H9 (cell line): ENCODE measurements at regions not wholly inside any gene's neighbourhood (a gene's known extent, or its start where the extent isn't known, plus 50 kb on each side); places are given as distances from the start of the nearest gene placed in this dataset.
"Not testable (repeated sequence)": the region's sequence is repeated elsewhere in the genome, so short reads cannot be mapped to it uniquely, and the experiment has no call there.

Experiments
- DNase-seq: peaks from one replicate; pipeline ENCODE4 v3.0.0-alpha.2; 2017
- H2AFZ ChIP-seq: one replicate; pipeline ENCODE4 v1.6.1; 2013; ENCODE audit warnings: mild to moderate bottlenecking, low read length, control low read depth, moderate library complexity
- H2AK5ac ChIP-seq: 2 replicates; pipeline ENCODE4 v1.6.1; 2013; ENCODE audit warnings: low read length, control low read depth, mixed read lengths; ENCODE audit not compliant: insufficient read length
- H2BK120ac ChIP-seq: one replicate; pipeline ENCODE4 v1.6.1; 2013; ENCODE audit warnings: low read depth, mild to moderate bottlenecking, low read length, control low read depth, inconsistent platforms; ENCODE audit not compliant: poor library complexity, severe bottlenecking
- H2BK12ac ChIP-seq: 2 replicates; pipeline ENCODE4 v1.6.1; 2013; ENCODE audit warnings: low read length, control low read depth, mixed read lengths, low read depth; ENCODE audit not compliant: insufficient read length
- H2BK15ac ChIP-seq: 2 replicates; pipeline ENCODE4 v1.6.1; 2013; ENCODE audit warnings: low read depth, low read length, control low read depth
- H2BK20ac ChIP-seq: one replicate; pipeline ENCODE4 v1.6.1; 2013; ENCODE audit warnings: low read depth, mild to moderate bottlenecking, low read length, control low read depth, inconsistent platforms; ENCODE audit not compliant: poor library complexity, severe bottlenecking
- H2BK5ac ChIP-seq: 2 replicates; pipeline ENCODE4 v1.6.1; 2013; ENCODE audit warnings: low read length, control low read depth, mixed read lengths; ENCODE audit not compliant: insufficient read length
- H3K14ac ChIP-seq: 2 replicates; pipeline ENCODE4 v1.6.1; 2013; ENCODE audit warnings: low read length, control low read depth; ENCODE audit not compliant: insufficient read depth
- H3K18ac ChIP-seq: 2 replicates; pipeline ENCODE4 v1.6.1; 2013; ENCODE audit warnings: low read depth, mild to moderate bottlenecking, mixed read lengths, low read length, control low read depth; ENCODE audit not compliant: insufficient read length
- H3K23ac ChIP-seq: 2 replicates; pipeline ENCODE4 v1.6.1; 2013; ENCODE audit warnings: low read length, control low read depth, mixed read lengths, low read depth; ENCODE audit not compliant: insufficient read length
- H3K23me2 ChIP-seq: 2 replicates; pipeline ENCODE4 v1.6.1; 2013; ENCODE audit warnings: low read depth, mild to moderate bottlenecking, mixed read lengths, low read length, control low read depth; ENCODE audit not compliant: insufficient read length, poor library complexity, severe bottlenecking
- H3K27ac ChIP-seq: 2 replicates; pipeline ENCODE4 v1.5.1; 2013; ENCODE audit warnings: low read length, control low read depth, mixed read lengths, low read depth; ENCODE audit not compliant: insufficient read length
- H3K27me3 ChIP-seq: 2 replicates; pipeline ENCODE4 v1.6.1; 2013; ENCODE audit warnings: low read length, control low read depth, inconsistent platforms; ENCODE audit not compliant: insufficient read depth
- H3K4ac ChIP-seq: 2 replicates; pipeline ENCODE4 v1.6.1; 2013; ENCODE audit warnings: low read depth, mild to moderate bottlenecking, control low read depth, inconsistent platforms, low read length, moderate library complexity
- H3K4me1 ChIP-seq: 2 replicates; pipeline ENCODE4 v1.6.1; 2013; ENCODE audit warnings: low read length, control low read depth, inconsistent platforms; ENCODE audit not compliant: insufficient read depth
- H3K4me2 ChIP-seq: 2 replicates; pipeline ENCODE4 v1.6.1; 2013; ENCODE audit warnings: low read length, control low read depth, mixed read lengths; ENCODE audit not compliant: insufficient read length, insufficient read depth
- H3K56ac ChIP-seq: 2 replicates; pipeline ENCODE4 v1.6.1; 2013; ENCODE audit warnings: low read depth, mild to moderate bottlenecking, mixed read lengths, low read length, control low read depth; ENCODE audit not compliant: insufficient read length
- H3K79me1 ChIP-seq: 2 replicates; pipeline ENCODE4 v1.6.1; 2013; ENCODE audit warnings: low read depth, mild to moderate bottlenecking, moderate library complexity, low read length, control low read depth, inconsistent platforms; ENCODE audit not compliant: insufficient read depth, poor library complexity, severe bottlenecking
- H3K79me2 ChIP-seq: 2 replicates; pipeline ENCODE4 v1.6.1; 2013; ENCODE audit warnings: low read length, control low read depth, inconsistent platforms; ENCODE audit not compliant: insufficient read depth
- H3K9ac ChIP-seq: 2 replicates; pipeline ENCODE4 v1.6.1; 2013; ENCODE audit warnings: low read length, control low read depth, mixed read lengths; ENCODE audit not compliant: insufficient read length; ENCODE audit errors: extremely low read depth
- H3K9me3 ChIP-seq: one replicate; pipeline ENCODE4 v1.6.1; 2013; ENCODE audit warnings: low read depth, low read length, inconsistent platforms; ENCODE audit not compliant: control insufficient read depth
- H3T11ph ChIP-seq: one replicate; pipeline ENCODE4 v1.6.1; 2013; ENCODE audit warnings: mild to moderate bottlenecking, low read length, control low read depth, inconsistent platforms
- H4K20me1 ChIP-seq: one replicate; pipeline ENCODE4 v1.6.1; 2013; ENCODE audit not compliant: control insufficient read depth, insufficient read length, insufficient read depth
- H4K5ac ChIP-seq: 2 replicates; pipeline ENCODE4 v1.6.1; 2013; ENCODE audit warnings: low read depth, mild to moderate bottlenecking, mixed read lengths, low read length, control low read depth; ENCODE audit not compliant: insufficient read length
- H4K8ac ChIP-seq: replicated peaks from 2 replicates; pipeline ENCODE4 v1.6.1; 2013; ENCODE audit warnings: low read length, control low read depth, mixed read lengths, low read depth; ENCODE audit not compliant: insufficient read length
- H4K91ac ChIP-seq: 2 replicates; pipeline ENCODE4 v1.6.1; 2013; ENCODE audit warnings: low read depth, mild to moderate bottlenecking, moderate library complexity, mixed read lengths, low read length, control low read depth; ENCODE audit not compliant: insufficient read length
- H3K27ac Mint-ChIP-seq, 3 experiments: 2 replicates in 2 of 3; 3 replicates in 1 of 3; pipeline ENCODE4 v1.8.0; 2020 to 2021; ENCODE audit warnings: mixed read lengths in 3 of 3, mild to moderate bottlenecking in 1 of 3, moderate library complexity in 1 of 3
- H3K27me3 Mint-ChIP-seq: 2 replicates; pipeline ENCODE4 v1.8.0; 2021; ENCODE audit warnings: low read depth, mild to moderate bottlenecking, moderate library complexity, mixed read lengths
- H3K36me3 Mint-ChIP-seq, 3 experiments: 2 replicates in 2 of 3; 3 replicates in 1 of 3; pipeline ENCODE4 v1.8.0; 2020 to 2021; ENCODE audit warnings: low read depth in 3 of 3, mixed read lengths in 3 of 3; ENCODE audit not compliant: insufficient read depth in 1 of 3
- H3K4me1 Mint-ChIP-seq, 2 experiments: 2 replicates each; pipeline ENCODE4 v1.8.0; 2020; ENCODE audit warnings: mixed read lengths in 2 of 2
- H3K4me3 Mint-ChIP-seq, 2 experiments: 2 replicates in 1 of 2; 3 replicates in 1 of 2; pipeline ENCODE4 v1.8.0; 2020 to 2021; ENCODE audit warnings: mild to moderate bottlenecking in 2 of 2, mixed read lengths in 2 of 2, moderate library complexity in 1 of 2
- H3K9me3 Mint-ChIP-seq, 2 experiments: 2 replicates in 1 of 2; 3 replicates in 1 of 2; pipeline ENCODE4 v1.8.0; 2020; ENCODE audit warnings: mild to moderate bottlenecking in 2 of 2, mixed read lengths in 2 of 2, moderate library complexity in 1 of 2
- CTCF ChIP-seq: fragments of 200-600 bp; sonication (generic); conservative IDR thresholded peaks from 3 replicates; pipeline ENCODE4 v1.8.0; 2021; ENCODE audit warnings: antibody characterized with exemption, mild to moderate bottlenecking
- WGBS: extraction: QIAGEN DNeasy Blood & Tissue Kit; methylation state at CpG from one replicate; pipeline ENCODE4 v1.1.7; 2013; ENCODE audit warnings: missing lambda C conversion rate, low lambda C conversion rate, mixed read lengths; ENCODE audit not compliant: insufficient read length; ENCODE audit errors: extremely low coverage; 5-methylcytosine and 5-hydroxymethylcytosine counted together

- Mint-ChIP-seq H3K4me3 (no peak overlapping the region), H3K4me1 (peaks cover 0 to 4% of the 10 kb centered on the region in 2 experiments; a peak in 2 of 4 replicates)
- H3K14ac ChIP-seq = no peak overlapping the region
These were observed 51.1 kb upstream of the HNMT start for GRCh38 chr2:137913169-137913568.

GRCh38 chr2:137913648-137914047 lies 50.6 kb upstream of the HNMT start:
- not testable (repeated sequence) for H3K79me1 ChIP-seq, H3K27ac Mint-ChIP-seq

More at GRCh38 chr2:137913169-137913568, 51.1 kb upstream of the HNMT start:
- no peaks in the 10 kb centered on the region for H3K9me3 ChIP-seq
- no peak overlapping the region for H3K56ac ChIP-seq
- H4K8ac ChIP-seq = no peak overlapping the region
- H3K4ac ChIP-seq = no peak overlapping the region
- no peak overlapping the region for H3K4me2 ChIP-seq
- Mint-ChIP-seq H3K9me3 (no peaks in the 10 kb centered on the region), H3K27me3 (no peaks in the 10 kb centered on the region), H3K36me3 (no peaks in the 10 kb centered on the region), H3K27ac (no peak overlapping the region)
- H3K4me1 ChIP-seq = no peaks in the 10 kb centered on the region
- no peak overlapping the region for H3T11ph ChIP-seq
- H2BK120ac ChIP-seq = no peak overlapping the region
- no peaks in the 10 kb centered on the region for H3K79me2 ChIP-seq
- no peak overlapping the region for H2BK12ac ChIP-seq
- no peaks in the 10 kb centered on the region for H3K79me1 ChIP-seq
- no peak overlapping the region for H3K23ac ChIP-seq
- no peak overlapping the region for H4K91ac ChIP-seq
- no peak overlapping the region for H4K5ac ChIP-seq
- no peaks in the 10 kb centered on the region for H3K27me3 ChIP-seq
- DNase-seq = no peak
- no CpG with 5 or more reads among the region's 4 CpGs for WGBS
- no peak overlapping the region for H2BK15ac ChIP-seq
- H2AK5ac ChIP-seq = no peak overlapping the region
- no peaks in the 10 kb centered on the region for H3K23me2 ChIP-seq
- no peak overlapping the region for H2BK20ac ChIP-seq
- no peak overlapping the region for H2AFZ ChIP-seq
- no peak overlapping the region for H3K27ac ChIP-seq
- H3K9ac ChIP-seq = no peak overlapping the region
- H2BK5ac ChIP-seq = no peak overlapping the region
- TF ChIP-seq CTCF = no peak
- no peaks in the 10 kb centered on the region for H4K20me1 ChIP-seq
- no peak overlapping the region for H3K18ac ChIP-seq

More at GRCh38 chr2:137913648-137914047, 50.6 kb upstream of the HNMT start:
- not testable (repeated sequence) for H3K18ac ChIP-seq, H2BK5ac ChIP-seq, H3K4ac ChIP-seq, H3K27me3 ChIP-seq, H2AFZ ChIP-seq, H3K4me2 ChIP-seq, H3K9me3 ChIP-seq, H3K23me2 ChIP-seq, H4K8ac ChIP-seq, H3K27ac ChIP-seq, H3T11ph ChIP-seq, H2BK12ac ChIP-seq, H3K27me3 Mint-ChIP-seq, H3K36me3 Mint-ChIP-seq, H3K79me2 ChIP-seq, DNase-seq, H3K56ac ChIP-seq, H3K4me3 Mint-ChIP-seq, H2BK120ac ChIP-seq, H4K20me1 ChIP-seq, H4K91ac ChIP-seq, H2BK20ac ChIP-seq, H3K9me3 Mint-ChIP-seq, H3K14ac ChIP-seq, H3K9ac ChIP-seq, H2AK5ac ChIP-seq, H4K5ac ChIP-seq, H2BK15ac ChIP-seq, H3K4me1 ChIP-seq, H3K23ac ChIP-seq, H3K4me1 Mint-ChIP-seq
- WGBS = no CpG with 5 or more reads among the region's 2 CpGs
